Naive thymus-derived CD4-positive, alpha-beta T cell (primary cell): ENCODE measurements at regions not wholly inside any gene's neighbourhood (a gene's known extent, or its start where the extent isn't known, plus 50 kb on each side); places are given as distances from the start of the nearest gene placed in this dataset.

ENCODE experiments used
- ATAC-seq: fragments of 150-1000 bp; cut with Tn5 transposase; 2 replicates; pipeline ENCODE4 v1.10.0; 2021; ENCODE audit warnings: mild to moderate bottlenecking, moderate library complexity
- CTCF ChIA-PET: fragments of 350-600 bp; sonication (Branson Sonifier 250); formaldehyde crosslinking; loops from one replicate; lab custom pipeline; 2021; ENCODE audit warnings: antibody characterized with exemption; lab: Charles Lee
- POLR2A ChIA-PET: fragments of 350-600 bp; sonication (Branson Sonifier 250); formaldehyde crosslinking; loops from one replicate; lab custom pipeline; 2021; ENCODE audit warnings: antibody characterized with exemption, inconsistent platforms; lab: Charles Lee
- DNase-seq, 9 donors: peaks; one replicate each; pipeline versions ENCODE4 v3.0.0 to v3.0.0-alpha.2; 2020 to 2022; ENCODE audit warnings: mixed read lengths in 1 of 9
- H3K27ac ChIP-seq: one replicate; pipeline ENCODE4 v1.7.0; 2013; ENCODE audit warnings: mild to moderate bottlenecking, low read depth, low read length, moderate library complexity
- H3K27me3 ChIP-seq, 2 donors: one replicate each; pipeline ENCODE4 v1.7.0; 2013; ENCODE audit warnings: low read length in 2 of 2, mild to moderate bottlenecking in 2 of 2, moderate library complexity in 2 of 2; ENCODE audit not compliant: control insufficient read depth in 2 of 2, insufficient read depth in 2 of 2
- H3K36me3 ChIP-seq, 3 experiments: 1 replicate in 2 of 3; 2 replicates in 1 of 3; pipeline ENCODE4 v1.7.0; 2013; ENCODE audit warnings: low read length in 3 of 3, mild to moderate bottlenecking in 3 of 3, moderate library complexity in 1 of 3; ENCODE audit not compliant: insufficient read depth in 3 of 3, control insufficient read depth in 2 of 3
- H3K4me1 ChIP-seq, 2 donors: one replicate each; pipeline ENCODE4 v1.7.0; 2013; ENCODE audit warnings: low read length in 2 of 2, mild to moderate bottlenecking in 2 of 2, moderate library complexity in 1 of 2; ENCODE audit not compliant: control insufficient read depth in 2 of 2, insufficient read depth in 2 of 2
- H3K4me3 ChIP-seq: 2 replicates; pipeline ENCODE4 v1.7.0; 2013; ENCODE audit warnings: mild to moderate bottlenecking, low read length
- H3K9me3 ChIP-seq, 3 experiments: 1 replicate in 2 of 3; 2 replicates in 1 of 3; pipeline ENCODE4 v1.7.0; 2013; ENCODE audit warnings: low read length in 3 of 3; ENCODE audit not compliant: control insufficient read depth in 2 of 3
- H3K27ac Mint-ChIP-seq, 9 donors: one replicate each; pipeline ENCODE4 v1.8.0; 2020 to 2022; ENCODE audit warnings: mixed read lengths in 9 of 9, mild to moderate bottlenecking in 8 of 9, moderate library complexity in 5 of 9, inconsistent platforms in 2 of 9
- H3K27me3 Mint-ChIP-seq, 5 donors: one replicate each; pipeline ENCODE4 v1.8.0; 2021 to 2022; ENCODE audit warnings: mixed read lengths in 5 of 5, mild to moderate bottlenecking in 1 of 5
- H3K36me3 Mint-ChIP-seq, 5 donors: one replicate each; pipeline ENCODE4 v1.8.0; 2020 to 2022; ENCODE audit warnings: mixed read lengths in 5 of 5, mild to moderate bottlenecking in 3 of 5, inconsistent platforms in 1 of 5
- H3K4me1 Mint-ChIP-seq, 7 donors: one replicate each; pipeline ENCODE4 v1.8.0; 2020 to 2022; ENCODE audit warnings: mixed read lengths in 7 of 7, mild to moderate bottlenecking in 3 of 7, inconsistent platforms in 1 of 7
- H3K4me3 Mint-ChIP-seq, 10 donors: one replicate each; pipeline ENCODE4 v1.8.0; 2020 to 2022; ENCODE audit warnings: mild to moderate bottlenecking in 10 of 10, mixed read lengths in 10 of 10, moderate library complexity in 6 of 10, inconsistent platforms in 2 of 10
- H3K9me3 Mint-ChIP-seq, 11 donors: one replicate each; pipeline ENCODE4 v1.8.0; 2020 to 2022; ENCODE audit warnings: mixed read lengths in 11 of 11, mild to moderate bottlenecking in 4 of 11, inconsistent platforms in 1 of 11, moderate library complexity in 1 of 11
- intact Hi-C, 2 donors: fragments of 100-400 bp; cut with micrococcal nuclease; formaldehyde crosslinking; loops; one replicate each; pipeline ENCODE4 v1.15.1; 2023

- H3K27me3 ChIP-seq, result no peaks in the 10 kb centered on the region
- DNase-seq (no peak), ATAC-seq (no peak)
- H3K4me1 ChIP-seq, result no peaks in the 10 kb centered on the region
- H3K36me3 Mint-ChIP-seq, result no peaks in the 10 kb centered on the region
- no peak overlapping the region for H3K27ac ChIP-seq
- H3K36me3 ChIP-seq, result no peaks in the 10 kb centered on the region
- no peak overlapping the region for H3K27ac Mint-ChIP-seq
- no peaks in the 10 kb centered on the region for H3K9me3 ChIP-seq
- peaks cover 0 to 5% (median 0%) of the 10 kb centered on the region in 5 donors for H3K27me3 Mint-ChIP-seq
- peaks cover 0 to 7% (median 2%) of the 10 kb centered on the region in 7 donors for H3K4me1 Mint-ChIP-seq
- ChIA-PET POLR2A (no interaction called here), CTCF (no interaction called here)
- intact Hi-C loops, result no loop called here
- peaks cover 0 to 3% (median 0%) of the 10 kb centered on the region in 11 donors for H3K9me3 Mint-ChIP-seq
- H3K4me3 Mint-ChIP-seq, result peak overlapping the region in 1 of 10 donors; percentile 3
- no peak overlapping the region for H3K4me3 ChIP-seq
Measured at GRCh38 chr6:4714961-4715501, 61.2 kb upstream of the CDYL start.

- H3K36me3 Mint-ChIP-seq, result no peaks in the 10 kb centered on the region
- Histone ChIP-seq H3K27ac (no peak overlapping the region), H3K36me3 (no peaks in the 10 kb centered on the region), H3K27me3 (no peaks in the 10 kb centered on the region), H3K9me3 (no peaks in the 10 kb centered on the region), H3K4me1 (no peaks in the 10 kb centered on the region), H3K4me3 (no peak overlapping the region)
- POLR2A ChIA-PET, result no interaction called here
- ATAC-seq (no peak), DNase-seq (no peak)
- CTCF ChIA-PET, result no interaction called here
- H3K27me3 Mint-ChIP-seq, result peaks cover 0 to 11% (median 0%) of the 10 kb centered on the region in 5 donors
- no peak overlapping the region for H3K27ac Mint-ChIP-seq
- H3K4me3 Mint-ChIP-seq, result no peak overlapping the region
- intact Hi-C loops, result no loop called here
- peaks cover 0 to 7% (median 2%) of the 10 kb centered on the region in 7 donors for H3K4me1 Mint-ChIP-seq
- peaks cover 0 to 5% (median 0%) of the 10 kb centered on the region in 11 donors for H3K9me3 Mint-ChIP-seq
Measured at GRCh38 chr6:4712291-4712690, 63.9 kb upstream of the CDYL start.

- H3K4me3 Mint-ChIP-seq, result no peak overlapping the region
- Histone ChIP-seq H3K4me1 (no peaks in the 10 kb centered on the region), H3K27me3 (no peaks in the 10 kb centered on the region), H3K4me3 (no peak overlapping the region), H3K27ac (no peak overlapping the region), H3K36me3 (no peaks in the 10 kb centered on the region), H3K9me3 (no peaks in the 10 kb centered on the region)
- H3K4me1 Mint-ChIP-seq, result peaks cover 0 to 4% (median 0%) of the 10 kb centered on the region in 7 donors
- DNase-seq, result no peak
- no peak for ATAC-seq
- H3K27me3 Mint-ChIP-seq, result peaks cover 0 to 7% (median 0%) of the 10 kb centered on the region in 5 donors
- H3K27ac Mint-ChIP-seq, result no peak overlapping the region
- H3K9me3 Mint-ChIP-seq, result peaks cover 0 to 8% (median 2%) of the 10 kb centered on the region in 11 donors
- no peaks in the 10 kb centered on the region for H3K36me3 Mint-ChIP-seq
- intact Hi-C loops, result no loop called here
- CTCF ChIA-PET, result no interaction called here
- POLR2A ChIA-PET, result no interaction called here
Measured at GRCh38 chr6:4707011-4707410, 69.2 kb upstream of the CDYL start.

GRCh38 chr6:4705809-4706208, 70.4 kb upstream of the CDYL start:
- H3K27ac Mint-ChIP-seq, result no peak overlapping the region
- H3K4me3 Mint-ChIP-seq, result no peak overlapping the region
- DNase-seq (no peak), ATAC-seq (no peak)
- Histone ChIP-seq H3K36me3 (no peaks in the 10 kb centered on the region), H3K27ac (no peak overlapping the region), H3K27me3 (no peaks in the 10 kb centered on the region), H3K4me3 (no peak overlapping the region), H3K4me1 (no peaks in the 10 kb centered on the region), H3K9me3 (no peaks in the 10 kb centered on the region)
- POLR2A ChIA-PET, result no interaction called here
- H3K9me3 Mint-ChIP-seq, result peaks cover 0 to 8% (median 2%) of the 10 kb centered on the region in 11 donors
- CTCF ChIA-PET, result no interaction called here
- intact Hi-C loops, result no loop called here
- H3K27me3 Mint-ChIP-seq, result peaks cover 0 to 7% (median 0%) of the 10 kb centered on the region in 5 donors
- peaks cover 0 to 4% (median 0%) of the 10 kb centered on the region in 7 donors for H3K4me1 Mint-ChIP-seq
- no peaks in the 10 kb centered on the region for H3K36me3 Mint-ChIP-seq

- H3K4me1 ChIP-seq, result no peaks in the 10 kb centered on the region
- no peak overlapping the region for H3K4me3 ChIP-seq
- ATAC-seq (no peak), DNase-seq (no peak)
- POLR2A ChIA-PET, result no interaction called here
- H3K27ac ChIP-seq, result no peak overlapping the region
- no peaks in the 10 kb centered on the region for H3K36me3 Mint-ChIP-seq
- peaks cover 0 to 4% (median 0%) of the 10 kb centered on the region in 7 donors for H3K4me1 Mint-ChIP-seq
- H3K9me3 Mint-ChIP-seq, result peaks cover 0 to 5% (median 0%) of the 10 kb centered on the region in 11 donors
- CTCF ChIA-PET, result no interaction called here
- H3K9me3 ChIP-seq, result no peaks in the 10 kb centered on the region
- no peak overlapping the region for H3K27ac Mint-ChIP-seq
- H3K27me3 Mint-ChIP-seq, result peaks cover 0 to 2% (median 0%) of the 10 kb centered on the region in 5 donors
- intact Hi-C loops, result no loop called here
- H3K4me3 Mint-ChIP-seq, result no peak overlapping the region
- no peaks in the 10 kb centered on the region for H3K36me3 ChIP-seq
- H3K27me3 ChIP-seq, result no peaks in the 10 kb centered on the region
Measured at GRCh38 chr6:4703382-4703781, 72.8 kb upstream of the CDYL start.

GRCh38 chr6:4698901-4699659, 77.1 kb upstream of the CDYL start:
- Histone ChIP-seq H3K27me3 (no peaks in the 10 kb centered on the region), H3K9me3 (no peaks in the 10 kb centered on the region), H3K4me1 (no peaks in the 10 kb centered on the region), H3K4me3 (no peak overlapping the region), H3K36me3 (no peaks in the 10 kb centered on the region), H3K27ac (no peak overlapping the region)
- ChIA-PET CTCF (no interaction called here), POLR2A (no interaction called here)
- Mint-ChIP-seq H3K27ac (no peak overlapping the region), H3K4me3 (no peak overlapping the region), H3K36me3 (no peaks in the 10 kb centered on the region), H3K27me3 (peaks cover 0 to 16% (median 8%) of the 10 kb centered on the region in 5 donors), H3K4me1 (no peaks in the 10 kb centered on the region), H3K9me3 (peaks cover 0 to 3% (median 0%) of the 10 kb centered on the region in 11 donors)
- ATAC-seq (no peak), DNase-seq (no peak)
- intact Hi-C loops, result no loop called here
